Lung (tissue), 11 donors: ENCODE measurements at regions not wholly inside any gene's neighbourhood (a gene's known extent, or its start where the extent isn't known, plus 50 kb on each side); places are given as distances from the start of the nearest gene placed in this dataset.

Experiments used
- ATAC-seq: fragments of 200-7000 bp; cut with Tn5 transposase; one replicate; pipeline ENCODE4 v1.9.1; 2020; ENCODE audit warnings: moderate number of reproducible peaks; ENCODE audit not compliant: insufficient read depth, low FRiP score
- DNase-seq, 3 donors: peaks; one replicate each; pipeline ENCODE4 v3.0.0-alpha.2; 2013 to 2017
- H3K27ac ChIP-seq, 2 donors: one replicate each; pipeline ENCODE4 v1.5.1; 2013; ENCODE audit warnings: mild to moderate bottlenecking in 2 of 2, moderate library complexity in 2 of 2, control low read depth in 1 of 2, inconsistent platforms in 1 of 2, low read depth in 1 of 2, low read length in 1 of 2
- H3K27me3 ChIP-seq, 3 donors: one replicate each; pipeline ENCODE4 v1.5.1; 2013; ENCODE audit warnings: low read length in 2 of 3; ENCODE audit not compliant: control insufficient read depth in 3 of 3, insufficient read depth in 3 of 3
- H3K36me3 ChIP-seq, 4 donors: one replicate each; pipeline ENCODE4 v1.5.1; 2013; ENCODE audit warnings: low read length in 4 of 4, mild to moderate bottlenecking in 1 of 4, moderate library complexity in 1 of 4; ENCODE audit not compliant: control insufficient read depth in 4 of 4, insufficient read depth in 4 of 4
- H3K4me1 ChIP-seq, 5 donors: one replicate each; pipeline ENCODE4 v1.5.1; 2013; ENCODE audit warnings: low read length in 5 of 5, mild to moderate bottlenecking in 2 of 5, moderate library complexity in 1 of 5; ENCODE audit not compliant: control insufficient read depth in 5 of 5, insufficient read depth in 5 of 5
- H3K4me3 ChIP-seq: one replicate; pipeline ENCODE4 v1.5.1; 2013; ENCODE audit warnings: mild to moderate bottlenecking, control low read depth, moderate library complexity
- H3K9ac ChIP-seq, 2 donors: one replicate each; pipeline ENCODE4 v1.5.1; 2013; ENCODE audit warnings: low read length in 2 of 2, control low read depth in 1 of 2; ENCODE audit not compliant: insufficient read depth in 1 of 2
- H3K9me3 ChIP-seq, 4 donors: one replicate each; pipeline ENCODE4 v1.5.1; 2013; ENCODE audit warnings: low read length in 3 of 4, mild to moderate bottlenecking in 1 of 4, moderate library complexity in 1 of 4; ENCODE audit not compliant: control insufficient read depth in 4 of 4, insufficient read depth in 3 of 4
- CTCF ChIP-seq: IDR thresholded peaks from 2 replicates; pipeline ENCODE4 v1.5.1; 2012; ENCODE audit warnings: mild to moderate bottlenecking; ENCODE audit errors: control extremely low read depth, extremely low read depth
- WGBS, 2 donors: extraction: QIAGEN DNeasy Blood & Tissue Kit; methylation state at CpG; one replicate each; pipeline ENCODE4 v1.1.7; 2013; 5-methylcytosine and 5-hydroxymethylcytosine counted together
- donor health status: control.
- donor health status: control.
- donor health status: Bipolar disorder and iron deficiency.
- donor health status: healthy.
- donor health status: DM: yes; HTN: yes; CAD: no.

- TF ChIP-seq CTCF = peak; percentile 60
- ATAC-seq (peak; percentile 74), DNase-seq (peak in 2 of 3 donors; percentile 52 to 58)
- Histone ChIP-seq H3K9ac (no peak overlapping the region), H3K27ac (no peak overlapping the region), H3K9me3 (no peaks in the 10 kb centered on the region), H3K27me3 (no peaks in the 10 kb centered on the region), H3K4me3 (no peak overlapping the region), H3K36me3 (no peaks in the 10 kb centered on the region), H3K4me1 (peaks cover 0 to 8% (median 0%) of the 10 kb centered on the region in 5 donors)
- 15 to 24% methylated on average over 6 of the region's 6 CpGs for WGBS, 2 donors
These were observed 83.7 kb upstream of the BET1 start for GRCh38 chr7:94087664-94088352.

DNA sequence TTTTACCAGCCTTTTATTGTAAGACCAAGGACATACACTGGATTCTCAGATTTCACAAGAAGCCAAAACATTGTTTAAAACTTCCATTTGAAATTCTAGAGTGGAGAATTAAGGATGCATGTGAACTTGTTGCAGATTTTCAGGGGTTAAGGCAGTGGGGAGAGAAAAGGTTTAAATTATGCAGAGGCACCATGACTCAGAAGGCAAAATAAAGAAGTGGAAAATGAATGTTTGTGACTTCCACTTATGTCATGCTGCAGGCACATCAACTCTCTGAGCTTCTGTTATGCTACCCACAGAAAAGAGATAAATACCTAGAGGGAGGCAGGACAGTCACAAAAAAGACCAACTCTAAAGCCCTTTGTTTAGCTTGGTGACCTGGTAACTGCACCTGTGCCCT lies 84.4 kb upstream of the BET1 start:
- no peak for DNase-seq
- Histone ChIP-seq H3K27me3 (no peaks in the 10 kb centered on the region), H3K4me1 (peaks cover 0 to 8% (median 0%) of the 10 kb centered on the region in 5 donors), H3K4me3 (no peak overlapping the region), H3K9me3 (no peaks in the 10 kb centered on the region), H3K36me3 (no peaks in the 10 kb centered on the region), H3K9ac (no peak overlapping the region), H3K27ac (no peak overlapping the region)
- no peak for ATAC-seq
- TF ChIP-seq CTCF = no peak

DNA sequence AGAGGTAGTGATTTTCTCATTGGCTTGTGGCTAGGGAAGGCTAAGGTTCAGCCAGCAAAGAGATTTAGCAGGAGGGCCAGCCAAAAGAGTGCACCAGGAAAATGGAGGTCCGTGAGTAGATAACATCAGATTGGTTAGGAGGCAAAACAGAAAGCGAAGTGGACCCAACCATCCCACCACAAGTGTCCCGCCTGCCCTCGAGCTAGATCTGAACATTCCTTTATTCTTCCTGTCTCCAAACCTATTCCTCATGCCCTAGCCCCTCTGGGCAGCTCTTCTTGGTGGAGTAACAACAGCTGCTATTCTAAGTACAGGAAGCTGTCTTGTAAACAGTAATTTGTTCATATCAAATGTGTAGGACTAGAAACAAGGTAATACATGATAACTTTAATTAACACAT lies 85.7 kb upstream of the BET1 start:
- Histone ChIP-seq H3K4me3 (no peak overlapping the region), H3K4me1 (peaks cover 0 to 8% (median 0%) of the 10 kb centered on the region in 5 donors), H3K27ac (no peak overlapping the region), H3K9me3 (no peaks in the 10 kb centered on the region), H3K36me3 (no peaks in the 10 kb centered on the region), H3K9ac (no peak overlapping the region), H3K27me3 (no peaks in the 10 kb centered on the region)
- no peak for TF ChIP-seq CTCF
- DNase-seq (peak in 1 of 3 donors; percentile 1), ATAC-seq (no peak)
- WGBS, 2 donors = 67 to 82% methylated on average over 4 of the region's 4 CpGs

- H3K27ac ChIP-seq = no peak overlapping the region
- ATAC-seq = no peak
- H3K36me3 ChIP-seq = no peaks in the 10 kb centered on the region
- WGBS, 2 donors = 68 to 76% methylated on average over 1 of the region's 1 CpG
- H3K4me1 ChIP-seq = peaks cover 0 to 4% (median 0%) of the 10 kb centered on the region in 5 donors
- no peak for TF ChIP-seq CTCF
- H3K9ac ChIP-seq = no peak overlapping the region
- no peak overlapping the region for H3K4me3 ChIP-seq
- H3K9me3 ChIP-seq = no peaks in the 10 kb centered on the region
- DNase-seq = no peak
- H3K27me3 ChIP-seq = no peaks in the 10 kb centered on the region
These were observed 88.8 kb upstream of the BET1 start for GRCh38 chr7:94092980-94093379.
